ENCODE measurements at regions not wholly inside any gene's neighbourhood (a gene's known extent, or its start where the extent isn't known, plus 50 kb on each side); places are given as distances from the start of the nearest gene placed in this dataset.

- no peaks in the 10 kb centered on the region for H3K27me3 ChIP-seq (ENCODE audit: insufficient read depth)
- H3K79me2 ChIP-seq (ENCODE audit: insufficient read depth) = no peaks in the 10 kb centered on the region
- H3K9ac ChIP-seq = no peak overlapping the region
- no peaks in the 10 kb centered on the region for H3F3A ChIP-seq (replicated peaks; ENCODE audit: insufficient read depth)
- no peaks in the 10 kb centered on the region for H3K9me3 ChIP-seq
- WGBS (ENCODE audit: low lambda C conversion rate) = 74% methylated on average over 3 of the region's 3 CpGs
- H3K4me2 ChIP-seq = no peak overlapping the region
- CTCF ChIA-PET = no interaction called here
- no peaks in the 10 kb centered on the region for H4K20me1 ChIP-seq (ENCODE audit: insufficient read depth)
- H3K27ac ChIP-seq (ENCODE audit: low read depth in 2 of 2, low read length in 1 of 2) = no peak overlapping the region
- H3K4me3 ChIP-seq (ENCODE audit: low read depth in 2 of 2, low read length in 1 of 2) = no peak overlapping the region
- TF ChIP-seq PBX3 (IDR thresholded peaks at IDR 0.05) = no peak
- TF ChIP-seq CHD2 (IDR thresholded peaks at IDR 0.05; ENCODE audit: low read length, partially characterized antibody) = no peak
- no peak for TF ChIP-seq EZH2phosphoT487 (IDR thresholded peaks at IDR 0.05; ENCODE audit: borderline replicate concordance, low read depth)
- no peak for TF ChIP-seq SIN3A (IDR thresholded peaks at IDR 0.05; ENCODE audit: borderline replicate concordance, low read depth, low read length)
- TF ChIP-seq FOSL2 (IDR thresholded peaks at IDR 0.05; ENCODE audit: borderline replicate concordance, low read depth) = no peak
- TF ChIP-seq USF2 (IDR thresholded peaks at IDR 0.05; ENCODE audit: borderline replicate concordance, low read depth, low read length) = no peak
- H3K4me1 ChIP-seq (ENCODE audit: control insufficient read depth in 1 of 2, insufficient read depth in 2 of 2, low read depth in 1 of 2, low read length in 1 of 2) = peaks cover 0 to 5% of the 10 kb centered on the region in 2 experiments; a peak in 1 of 4 replicates
- no peak for DNase-seq
- no peaks in the 10 kb centered on the region for H3K9me2 ChIP-seq
- no peak overlapping the region for H2AFZ ChIP-seq (ENCODE audit: low read depth)
- no peaks in the 10 kb centered on the region for H3K36me3 ChIP-seq (replicated peaks in 1 of 2; ENCODE audit: control insufficient read depth in 1 of 2, insufficient read depth in 2 of 2, low read length in 1 of 2)
- POLR2A ChIA-PET = no interaction called here
Measured at GRCh38 chr6:15969236-15969778, 159.6 kb upstream of the MYLIP start.

- Histone ChIP-seq H3K27me3 (ENCODE audit: insufficient read depth) (no peaks in the 10 kb centered on the region), H3F3A (replicated peaks; ENCODE audit: insufficient read depth) (no peaks in the 10 kb centered on the region), H2AFZ (ENCODE audit: low read depth) (no peak overlapping the region), H3K4me1 (ENCODE audit: control insufficient read depth in 1 of 2, insufficient read depth in 2 of 2, low read depth in 1 of 2, low read length in 1 of 2) (peaks cover 0 to 5% of the 10 kb centered on the region in 2 experiments; a peak in 1 of 4 replicates), H3K9me2 (no peaks in the 10 kb centered on the region), H3K9me3 (no peaks in the 10 kb centered on the region), H3K36me3 (replicated peaks in 1 of 2; ENCODE audit: control insufficient read depth in 1 of 2, insufficient read depth in 2 of 2, low read length in 1 of 2) (no peaks in the 10 kb centered on the region), H3K79me2 (ENCODE audit: insufficient read depth) (no peaks in the 10 kb centered on the region), H3K4me2 (no peak overlapping the region), H4K20me1 (ENCODE audit: insufficient read depth) (no peaks in the 10 kb centered on the region), H3K4me3 (ENCODE audit: low read depth in 2 of 2, low read length in 1 of 2) (no peak overlapping the region), H3K27ac (ENCODE audit: low read depth in 2 of 2, low read length in 1 of 2) (no peak overlapping the region), H3K9ac (no peak overlapping the region)
- WGBS (ENCODE audit: low lambda C conversion rate) = 49% methylated on average over 3 of the region's 3 CpGs
- ChIA-PET POLR2A (no interaction called here), CTCF (no interaction called here)
- TF ChIP-seq RAD21 (IDR thresholded peaks at IDR 0.05; ENCODE audit: low read length) (no peak), ELF1 (IDR thresholded peaks at IDR 0.05) (no peak), RFX5 (IDR thresholded peaks at IDR 0.05; ENCODE audit: low read length) (no peak), NRF1 (IDR thresholded peaks at IDR 0.05; ENCODE audit: low read depth, low read length) (no peak), TAF1 (IDR thresholded peaks at IDR 0.05; ENCODE audit: borderline replicate concordance, low read depth, low read length) (no peak), RXRA (IDR thresholded peaks at IDR 0.05; ENCODE audit: borderline replicate concordance, low read depth) (no peak), REST (IDR thresholded peaks at IDR 0.05; ENCODE audit: low read depth, low read length) (no peak), ZBTB33 (IDR thresholded peaks at IDR 0.05; ENCODE audit: borderline replicate concordance, low read depth) (no peak), JUND (IDR thresholded peaks at IDR 0.05) (no peak), SIN3A (IDR thresholded peaks at IDR 0.05; ENCODE audit: borderline replicate concordance, low read depth, low read length) (no peak), GATA2 (CRISPR knock-in tag; IDR thresholded peaks at IDR 0.05) (no peak), IRF3 (IDR thresholded peaks at IDR 0.05; ENCODE audit: low read depth, low read length) (no peak), MAX (IDR thresholded peaks at IDR 0.05; ENCODE audit: low read depth) (no peak), TCF12 (IDR thresholded peaks at IDR 0.05) (no peak), FOXM1 (IDR thresholded peaks at IDR 0.05; ENCODE audit: low read depth) (no peak)
- no peak for DNase-seq
Measured at GRCh38 chr6:15968519-15968918, 160.4 kb upstream of the MYLIP start.
